HepG2 (cell line): ENCODE measurements at regions not wholly inside any gene's neighbourhood (a gene's known extent, or its start where the extent isn't known, plus 50 kb on each side); places are given as distances from the start of the nearest gene placed in this dataset.

Experiments
- ATAC-seq: fragments of 200-7000 bp; cut with Tn5 transposase; 3 replicates; pipeline ENCODE4 v1.9.1; 2020; ENCODE audit warnings: mild to moderate bottlenecking, moderate library complexity
- BruUV-seq: library from RNA; stranded (reverse); fragments of 400-500 nt; replicated peaks from 2 replicates; lab custom pipeline; 2021; lab: Mats Ljungman, UMichigan
- CTCF ChIA-PET: fragments of 300-600 bp; formaldehyde crosslinking; extraction: SDS; loops from one replicate; lab custom pipeline; 2021; ENCODE audit warnings: low total read pairs, inconsistent platforms, low intra/inter-chr PET ratio; lab: Yijun Ruan, JAX
- POLR2A ChIA-PET: fragments of 350-600 bp; sonication (Branson Sonifier 250); formaldehyde crosslinking; loops from one replicate; lab custom pipeline; 2020; ENCODE audit warnings: antibody characterized with exemption, inconsistent platforms; lab: Yijun Ruan, JAX
- DNase-seq: peaks from one replicate; pipeline ENCODE4 v3.0.0-alpha.2; 2015; ENCODE audit warnings: low spot score
- FAIRE-seq: peaks from 3 replicates; lab custom pipeline; 2011; peaks lifted over from hg19 to GRCh38; lab: Jason Lieb, UNC
- H2AFZ ChIP-seq: one replicate; pipeline ENCODE4 v1.6.1; 2011; ENCODE audit warnings: low read length, inconsistent platforms
- H3K27ac ChIP-seq: fragments of 300-600 bp; 3 replicates; pipeline ENCODE4 v1.8.0; 2011; ENCODE audit warnings: mixed run types, mild to moderate bottlenecking, mixed read lengths, low read length, inconsistent platforms; ENCODE audit not compliant: insufficient read depth; ENCODE audit errors: extremely low read length
- H3K27me3 ChIP-seq, 2 experiments: fragments of 200-600 bp in 1 of 2; 2 replicates in 1 of 2; 3 replicates in 1 of 2; pipeline versions ENCODE4 v1.6.0 to v1.8.0; 2011; ENCODE audit warnings: low read length in 2 of 2, mild to moderate bottlenecking in 2 of 2, moderate library complexity in 2 of 2, inconsistent platforms in 1 of 2; ENCODE audit not compliant: insufficient read depth in 2 of 2, control insufficient read depth in 1 of 2
- H3K36me3 ChIP-seq, 2 experiments: fragments of 200-600 bp in 1 of 2; replicated peaks in 1 of 2; 2 replicates in 1 of 2; 3 replicates in 1 of 2; pipeline versions ENCODE4 v1.5.1 to v1.8.0; 2011; ENCODE audit warnings: low read length in 2 of 2, inconsistent platforms in 1 of 2; ENCODE audit not compliant: insufficient read depth in 2 of 2, control insufficient read depth in 1 of 2
- H3K4me1 ChIP-seq: 2 replicates; pipeline ENCODE4 v1.5.1; 2012; ENCODE audit warnings: low read length, inconsistent platforms; ENCODE audit not compliant: insufficient read depth
- H3K4me2 ChIP-seq: 2 replicates; pipeline ENCODE4 v1.6.0; 2011; ENCODE audit warnings: low read depth, low read length, inconsistent platforms
- H3K4me3 ChIP-seq, 3 experiments: fragments of 200-600 bp in 1 of 3; sonication (generic), shearing (Covaris generic) in 1 of 3; replicated peaks in 1 of 3; 2 replicates each; pipeline ENCODE4 v1.5.1; 2011 to 2016; ENCODE audit warnings: low read length in 3 of 3, inconsistent platforms in 2 of 3, low read depth in 2 of 3, mild to moderate bottlenecking in 2 of 3, control low read depth in 1 of 3, mixed read lengths in 1 of 3; ENCODE audit not compliant: insufficient read depth in 1 of 3
- H3K79me2 ChIP-seq: one replicate; pipeline ENCODE4 v1.6.1; 2011; ENCODE audit warnings: low read length, inconsistent platforms; ENCODE audit not compliant: insufficient read depth
- H3K9ac ChIP-seq: 2 replicates; pipeline ENCODE4 v1.6.0; 2011; ENCODE audit warnings: mild to moderate bottlenecking, low read depth, low read length, inconsistent platforms; ENCODE audit not compliant: insufficient read depth
- H3K9me3 ChIP-seq: 2 replicates; pipeline ENCODE4 v1.5.1; 2012; ENCODE audit warnings: mild to moderate bottlenecking, low read length
- H4K20me1 ChIP-seq: 2 replicates; pipeline ENCODE4 v1.6.0; 2011; ENCODE audit warnings: inconsistent platforms, mild to moderate bottlenecking, low read length, moderate library complexity; ENCODE audit not compliant: insufficient read depth
- AGO2 ChIP-seq: fragments of 200-400 bp; formaldehyde crosslinking; optimal IDR thresholded peaks from 2 replicates; pipeline ENCODE3; 2017; ENCODE audit warnings: mild to moderate bottlenecking, low read depth, low read length, moderate library complexity
- ARNT2 ChIP-seq: sonication (generic); formaldehyde crosslinking; IDR thresholded peaks from 2 replicates; pipeline ENCODE4 v1.8.0; 2022; ENCODE audit warnings: mild to moderate bottlenecking, low read depth, missing genetic modification reagents, moderate library complexity
- ATF7 ChIP-seq, 2 experiments: fragments of 450-650 bp in 1 of 2; sonication (generic) in 1 of 2; formaldehyde crosslinking in 1 of 2; IDR thresholded peaks; 2 replicates each; pipeline versions ENCODE4 v1.4.0 to v1.6.1; 2016 to 2020; ENCODE audit warnings: antibody characterized with exemption in 1 of 2, mild to moderate bottlenecking in 1 of 2, missing genetic modification reagents in 1 of 2
- BRD4 ChIP-seq: sonication (generic); formaldehyde crosslinking; IDR thresholded peaks from 2 replicates; pipeline ENCODE4 v1.4.0; 2020; ENCODE audit warnings: missing genetic modification reagents
- HNF4G ChIP-seq, 2 experiments: sonication (generic) in 1 of 2; formaldehyde crosslinking in 1 of 2; IDR thresholded peaks; 2 replicates each; pipeline versions ENCODE4 v1.4.0 to v1.6.1; 2011 to 2020; ENCODE audit warnings: borderline replicate concordance in 2 of 2, low read depth in 2 of 2, mild to moderate bottlenecking in 2 of 2, low read length in 1 of 2, missing genetic modification reagents in 1 of 2, moderate library complexity in 1 of 2
- IRF2 ChIP-seq: IDR thresholded peaks from 2 replicates; pipeline ENCODE4 v1.6.1; 2018; ENCODE audit warnings: missing genetic modification reagents, missing compliant biosample characterization
- KLF13 ChIP-seq: sonication (generic); formaldehyde crosslinking; IDR thresholded peaks from 2 replicates; pipeline ENCODE4 v1.4.0; 2020; ENCODE audit warnings: mild to moderate bottlenecking, missing genetic modification reagents
- PHF20 ChIP-seq: sonication (generic); formaldehyde crosslinking; IDR thresholded peaks from 2 replicates; pipeline ENCODE4 v1.5.0; 2020; ENCODE audit warnings: mild to moderate bottlenecking, missing genetic modification reagents
- SMC3 ChIP-seq: IDR thresholded peaks from 2 replicates; pipeline ENCODE4 v1.6.1; 2011; ENCODE audit warnings: low read length, improper control_type of control experiment
- TGIF2 ChIP-seq: IDR thresholded peaks from 2 replicates; pipeline ENCODE4 v1.6.1; 2016; ENCODE audit warnings: control low read depth, missing compliant biosample characterization
- ZNF17 ChIP-seq: sonication (generic); formaldehyde crosslinking; IDR thresholded peaks from 2 replicates; pipeline ENCODE4 v1.5.0; 2020; ENCODE audit warnings: mild to moderate bottlenecking, missing genetic modification reagents
- ZNF317 ChIP-seq: sonication (generic); formaldehyde crosslinking; IDR thresholded peaks from 2 replicates; pipeline ENCODE4 v1.5.0; 2020; ENCODE audit warnings: mild to moderate bottlenecking, missing genetic modification reagents
- ZNF33A ChIP-seq: sonication (generic); formaldehyde crosslinking; IDR thresholded peaks from 2 replicates; pipeline ENCODE4 v1.5.1; 2020; ENCODE audit warnings: missing genetic modification reagents, mild to moderate bottlenecking, moderate library complexity, borderline replicate concordance
- ZNF589 ChIP-seq: sonication (generic); formaldehyde crosslinking; conservative IDR thresholded peaks from 2 replicates; pipeline ENCODE4 v1.8.0; 2022; ENCODE audit warnings: mild to moderate bottlenecking, moderate library complexity, missing genetic modification reagents
- ZNF781 ChIP-seq: sonication (generic); formaldehyde crosslinking; IDR thresholded peaks from 2 replicates; pipeline ENCODE4 v1.5.1; 2020; ENCODE audit warnings: borderline replicate concordance, mild to moderate bottlenecking, missing genetic modification reagents; ENCODE audit errors: not compliant biosample characterization
- ZNF784 ChIP-seq: sonication (generic); formaldehyde crosslinking; IDR thresholded peaks from 2 replicates; pipeline ENCODE4 v1.5.1; 2020; ENCODE audit warnings: missing genetic modification reagents, mild to moderate bottlenecking, borderline replicate concordance
- ZNF878 ChIP-seq: sonication (generic); formaldehyde crosslinking; IDR thresholded peaks from 2 replicates; pipeline ENCODE4 v1.8.1; 2023; ENCODE audit warnings: mild to moderate bottlenecking, missing genetic modification reagents, moderate library complexity
- WGBS: methylation state at CpG from one replicate; pipeline ENCODE4 v1.1.6; 2017; ENCODE audit warnings: low lambda C conversion rate; 5-methylcytosine and 5-hydroxymethylcytosine counted together
- in situ Hi-C: cut with HindIII; loops from 2 replicates; pipeline ENCODE4 v1.10.0; 2017; ENCODE audit warnings: low pct_unique_long_range_greater_than_20kb; ENCODE audit not compliant: extremely low pct_ligation_motif_present
- intact Hi-C: fragments of 100-400 bp; cut with micrococcal nuclease; formaldehyde crosslinking; loops from one replicate; pipeline ENCODE4 v1.10.0; 2022; ENCODE audit not compliant: unreplicated experiment

- TF ChIP-seq ZNF17 (no peak), PHF20 (CRISPR knock-in tag) (no peak), ZNF878 (CRISPR knock-in tag) (no peak), ZNF781 (CRISPR knock-in tag) (no peak), SMC3 (no peak), ZNF33A (no peak)
- TF ChIP-seq, all 625 proteins: peak for 0
These were observed 235.5 kb downstream of the SAMD5 start (continued) for GRCh38 chr6:147744012-147744411.

GRCh38 chr6:147749331-147749730, 240.8 kb downstream of the SAMD5 start:
- 38% methylated on average over 5 of the region's 5 CpGs for WGBS
- in situ Hi-C loops = no loop called here
- CTCF ChIA-PET = no interaction called here
- no peak overlapping the region for H3K27ac ChIP-seq
- H3K9ac ChIP-seq = no peak overlapping the region
- no peaks in the 10 kb centered on the region for H3K36me3 ChIP-seq
- POLR2A ChIA-PET = no interaction called here
- H3K4me3 ChIP-seq = no peak overlapping the region
- H3K4me1 ChIP-seq = peaks cover 9% of the 10 kb centered on the region; the same call in 1 of the 2 replicates
- no TSS peak for BruUV-seq
- ATAC-seq (no peak), DNase-seq (no peak), FAIRE-seq (no peak)
- no peaks in the 10 kb centered on the region for H4K20me1 ChIP-seq
- no peak overlapping the region for H2AFZ ChIP-seq
- no peaks in the 10 kb centered on the region for H3K27me3 ChIP-seq
- intact Hi-C loops = no loop called here
- no peaks in the 10 kb centered on the region for H3K9me3 ChIP-seq
- TF ChIP-seq TGIF2 (CRISPR knock-in tag) (no peak), ATF7 (IDR thresholded peaks at IDR 0.05) (peak; percentile 93), ATF7 (CRISPR knock-in tag; IDR thresholded peaks at IDR 0.05) (no peak)
- H3K79me2 ChIP-seq = no peaks in the 10 kb centered on the region
- no peak overlapping the region for H3K4me2 ChIP-seq

- ATAC-seq (no peak), DNase-seq (no peak), FAIRE-seq (no peak)
- intact Hi-C loops (no loop called here), in situ Hi-C loops (no loop called here)
- WGBS = 29% methylated on average over 4 of the region's 4 CpGs
- no peak overlapping the region for H2AFZ ChIP-seq
- no peaks in the 10 kb centered on the region for H3K79me2 ChIP-seq
- no peaks in the 10 kb centered on the region for H4K20me1 ChIP-seq
- no peak overlapping the region for H3K27ac ChIP-seq
- BruUV-seq = no TSS peak
- H3K4me2 ChIP-seq = no peak overlapping the region
- H3K4me3 ChIP-seq = no peak overlapping the region
- ChIA-PET CTCF (no interaction called here), POLR2A (no interaction called here)
- H3K9me3 ChIP-seq = no peaks in the 10 kb centered on the region
- no peaks in the 10 kb centered on the region for H3K36me3 ChIP-seq
- no peaks in the 10 kb centered on the region for H3K27me3 ChIP-seq
- H3K4me1 ChIP-seq = peaks cover 9% of the 10 kb centered on the region; the same call in 1 of the 2 replicates
- H3K9ac ChIP-seq = no peak overlapping the region
- no peak for TF ChIP-seq ARNT2
- no peak for TF ChIP-seq KLF13 (CRISPR knock-in tag)
- no peak for TF ChIP-seq ZNF784 (CRISPR knock-in tag)
- no peak for TF ChIP-seq HNF4G (IDR thresholded peaks at IDR 0.05; ENCODE audit: borderline replicate concordance, low read depth, low read length)
- TF ChIP-seq HNF4G (CRISPR knock-in tag; IDR thresholded peaks at IDR 0.05; ENCODE audit: borderline replicate concordance, low read depth) = no peak
- no peak for TF ChIP-seq IRF2 (CRISPR knock-in tag)
- no peak for TF ChIP-seq BRD4 (CRISPR knock-in tag)
- TF ChIP-seq ZNF589 (CRISPR knock-in tag) = no peak
- TF ChIP-seq ZNF317 (CRISPR knock-in tag) = no peak
- no peak for TF ChIP-seq AGO2
These were observed 241.9 kb downstream of the SAMD5 start for GRCh38 chr6:147750413-147750812.
